CD4-positive, alpha-beta T cell treated with Interleukin-4 for 1 hour (primary cell): ENCODE measurements at regions not wholly inside any gene's neighbourhood (a gene's known extent, or its start where the extent isn't known, plus 50 kb on each side); places are given as distances from the start of the nearest gene placed in this dataset.
"Not testable (repeated sequence)": the region's sequence is repeated elsewhere in the genome, so short reads cannot be mapped to it uniquely, and the experiment has no call there.

ENCODE experiments used
- DNase-seq, 2 donors: peaks; one replicate each; pipeline ENCODE4 v3.0.0-alpha.2; 2020 to 2022

- DNase-seq, result no peak
Measured at GRCh38 chr3:105293441-105293840, 73.3 kb upstream of the ALCAM start.

GRCh38 chr3:105296182-105296822 is 70.4 kb upstream of the ALCAM start:
- not testable (repeated sequence) for DNase-seq

- DNase-seq, result no peak
Measured at GRCh38 chr3:105304487-105304886, 62.2 kb upstream of the ALCAM start.

- DNase-seq, result no peak
Measured at GRCh38 chr3:105315144-105315543, 51.6 kb upstream of the ALCAM start.

GRCh38 chr3:105315815-105316214 is 50.9 kb upstream of the ALCAM start:
- no peak for DNase-seq

- no peak for DNase-seq
Measured at GRCh38 chr3:105316331-105316730, 50.4 kb upstream of the ALCAM start.
